Upper lobe of left lung (tissue), 6 donors: ENCODE measurements at regions not wholly inside any gene's neighbourhood (a gene's known extent, or its start where the extent isn't known, plus 50 kb on each side); places are given as distances from the start of the nearest gene placed in this dataset.

Experiments
- ATAC-seq, 2 donors: fragments of 200-7000 bp; cut with Tn5 transposase; one replicate each; pipeline ENCODE4 v1.9.1; 2022; ENCODE audit warnings: mild to moderate bottlenecking in 2 of 2, moderate library complexity in 2 of 2; ENCODE audit not compliant: low FRiP score in 2 of 2
- DNase-seq, 2 donors: peaks; one replicate each; pipeline ENCODE4 v3.0.0-alpha.2; 2019 to 2020
- H3K27ac ChIP-seq, 4 donors: fragments of 200-600 bp; sonication (generic); one replicate each; pipeline ENCODE4 v1.5.1; 2016 to 2019
- H3K27me3 ChIP-seq, 4 donors: fragments of 200-600 bp; sonication (generic); one replicate each; pipeline ENCODE4 v1.5.1; 2017 to 2019
- H3K36me3 ChIP-seq, 4 donors: fragments of 200-600 bp; sonication (generic); one replicate each; pipeline ENCODE4 v1.5.1; 2016 to 2019
- H3K4me1 ChIP-seq, 4 donors: fragments of 200-600 bp; sonication (generic); one replicate each; pipeline ENCODE4 v1.5.1; 2018 to 2019
- H3K4me3 ChIP-seq, 4 donors: fragments of 200-600 bp; sonication (generic); one replicate each; pipeline ENCODE4 v1.5.1; 2017 to 2019; ENCODE audit warnings: mild to moderate bottlenecking in 2 of 4, moderate library complexity in 1 of 4
- H3K9me3 ChIP-seq, 4 donors: fragments of 200-600 bp; sonication (generic); one replicate each; pipeline ENCODE4 v1.5.1; 2018 to 2019
- EP300 ChIP-seq, 4 donors: sonication (generic); formaldehyde crosslinking; IDR thresholded peaks; one replicate each; pipeline ENCODE4 v1.5.1; 2017; ENCODE audit warnings: antibody characterized with exemption in 4 of 4, control low read depth in 2 of 4
- POLR2A ChIP-seq, 4 donors: fragments of 450-650 bp; IDR thresholded peaks; one replicate each; pipeline ENCODE4 v1.5.1; 2016 to 2017; ENCODE audit warnings: antibody characterized with exemption in 4 of 4, mild to moderate bottlenecking in 2 of 4
- POLR2AphosphoS5 ChIP-seq, 2 donors: sonication (generic); formaldehyde crosslinking; IDR thresholded peaks; one replicate each; pipeline ENCODE4 v1.5.1; 2017; ENCODE audit warnings: antibody characterized with exemption in 2 of 2
- WGBS, 2 donors: methylation state at CpG; one replicate each; pipeline ENCODE4 v1.1.5; 2017 to 2018; 5-methylcytosine and 5-hydroxymethylcytosine counted together
- TF ChIP-seq, protein P1 (sequence below), 6 experiments: fragments of 450-650 bp in 4 of 6; fragments of 200-600 bp in 2 of 6; sonication (generic) in 2 of 6; IDR thresholded peaks; one replicate each; pipeline ENCODE4 v1.5.1; 2016 to 2019; ENCODE audit warnings: antibody characterized with exemption in 6 of 6
- donor health status: DM: no; HTN: no; CAD: no; lungs with moderate emphysema.
- donor health status: DM: no; HTN: yes; CAD: no; lungs with severe emphysema.

DNA sequence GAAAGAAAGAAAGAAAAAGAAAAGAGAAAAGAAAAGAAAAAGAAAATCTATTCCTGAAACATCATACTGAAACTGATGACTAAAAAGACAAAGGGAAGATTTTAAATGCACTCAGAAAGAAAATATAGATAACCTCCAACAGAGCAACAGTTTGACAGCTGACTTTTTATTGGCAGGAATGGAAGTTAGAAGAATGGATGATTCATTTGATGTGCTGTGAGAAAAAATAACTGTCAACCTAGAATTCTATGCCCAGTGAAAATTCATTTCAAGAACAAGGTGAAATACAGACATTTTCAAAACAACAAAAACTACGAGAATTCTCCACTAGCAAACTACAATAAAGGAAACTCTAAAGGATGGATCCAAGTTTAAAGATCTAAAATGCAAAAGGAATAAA is 50.5 kb upstream of the HSPA12A start:
- H3K4me3 ChIP-seq = no peak overlapping the region
- peaks cover 1 to 6% (median 4%) of the 10 kb centered on the region in 4 donors for H3K4me1 ChIP-seq
- no peaks in the 10 kb centered on the region for H3K36me3 ChIP-seq
- TF ChIP-seq, protein P1, sequence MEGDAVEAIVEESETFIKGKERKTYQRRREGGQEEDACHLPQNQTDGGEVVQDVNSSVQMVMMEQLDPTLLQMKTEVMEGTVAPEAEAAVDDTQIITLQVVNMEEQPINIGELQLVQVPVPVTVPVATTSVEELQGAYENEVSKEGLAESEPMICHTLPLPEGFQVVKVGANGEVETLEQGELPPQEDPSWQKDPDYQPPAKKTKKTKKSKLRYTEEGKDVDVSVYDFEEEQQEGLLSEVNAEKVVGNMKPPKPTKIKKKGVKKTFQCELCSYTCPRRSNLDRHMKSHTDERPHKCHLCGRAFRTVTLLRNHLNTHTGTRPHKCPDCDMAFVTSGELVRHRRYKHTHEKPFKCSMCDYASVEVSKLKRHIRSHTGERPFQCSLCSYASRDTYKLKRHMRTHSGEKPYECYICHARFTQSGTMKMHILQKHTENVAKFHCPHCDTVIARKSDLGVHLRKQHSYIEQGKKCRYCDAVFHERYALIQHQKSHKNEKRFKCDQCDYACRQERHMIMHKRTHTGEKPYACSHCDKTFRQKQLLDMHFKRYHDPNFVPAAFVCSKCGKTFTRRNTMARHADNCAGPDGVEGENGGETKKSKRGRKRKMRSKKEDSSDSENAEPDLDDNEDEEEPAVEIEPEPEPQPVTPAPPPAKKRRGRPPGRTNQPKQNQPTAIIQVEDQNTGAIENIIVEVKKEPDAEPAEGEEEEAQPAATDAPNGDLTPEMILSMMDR (IDR thresholded peaks at IDR 0.05) = no peak
- TF ChIP-seq POLR2AphosphoS5 (IDR thresholded peaks at IDR 0.05) (no peak), POLR2A (IDR thresholded peaks at IDR 0.05) (no peak), EP300 (IDR thresholded peaks at IDR 0.05) (no peak)
- DNase-seq = no peak
- WGBS, 2 donors = 83 to 93% methylated on average over 1 of the region's 1 CpG
- no peak for ATAC-seq
- H3K27ac ChIP-seq = no peak overlapping the region
- H3K9me3 ChIP-seq = no peaks in the 10 kb centered on the region
- no peaks in the 10 kb centered on the region for H3K27me3 ChIP-seq

DNA sequence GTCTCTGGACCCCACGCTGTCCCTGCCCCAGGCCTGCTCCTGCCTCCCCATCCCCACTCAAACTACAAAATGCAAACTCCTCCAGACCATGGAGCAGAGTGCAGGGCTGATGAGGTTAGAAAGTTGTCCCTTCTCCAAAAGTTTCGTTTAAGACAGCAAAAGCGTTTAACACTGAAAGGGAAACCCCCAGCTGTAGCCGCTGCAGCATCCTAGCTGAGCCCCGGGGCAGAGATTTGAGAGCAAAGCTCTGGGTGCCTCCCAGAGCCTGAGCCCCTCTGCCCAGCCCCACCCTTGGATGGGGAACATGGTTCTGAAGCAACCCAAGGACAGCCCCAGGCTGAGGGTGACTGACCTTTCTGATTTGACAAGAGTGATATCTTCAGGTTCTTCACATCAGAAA is 52.8 kb upstream of the ENO4 start:
- WGBS, 2 donors = 64% methylated on average over 5 of the region's 5 CpGs
- no peaks in the 10 kb centered on the region for H3K9me3 ChIP-seq
- H3K36me3 ChIP-seq = no peaks in the 10 kb centered on the region
- no peak overlapping the region for H3K27ac ChIP-seq
- no peaks in the 10 kb centered on the region for H3K4me1 ChIP-seq
- DNase-seq (no peak), ATAC-seq (no peak)
- no peak overlapping the region for H3K4me3 ChIP-seq
- H3K27me3 ChIP-seq = no peaks in the 10 kb centered on the region
- TF ChIP-seq POLR2A (IDR thresholded peaks at IDR 0.05) = no peak

DNA sequence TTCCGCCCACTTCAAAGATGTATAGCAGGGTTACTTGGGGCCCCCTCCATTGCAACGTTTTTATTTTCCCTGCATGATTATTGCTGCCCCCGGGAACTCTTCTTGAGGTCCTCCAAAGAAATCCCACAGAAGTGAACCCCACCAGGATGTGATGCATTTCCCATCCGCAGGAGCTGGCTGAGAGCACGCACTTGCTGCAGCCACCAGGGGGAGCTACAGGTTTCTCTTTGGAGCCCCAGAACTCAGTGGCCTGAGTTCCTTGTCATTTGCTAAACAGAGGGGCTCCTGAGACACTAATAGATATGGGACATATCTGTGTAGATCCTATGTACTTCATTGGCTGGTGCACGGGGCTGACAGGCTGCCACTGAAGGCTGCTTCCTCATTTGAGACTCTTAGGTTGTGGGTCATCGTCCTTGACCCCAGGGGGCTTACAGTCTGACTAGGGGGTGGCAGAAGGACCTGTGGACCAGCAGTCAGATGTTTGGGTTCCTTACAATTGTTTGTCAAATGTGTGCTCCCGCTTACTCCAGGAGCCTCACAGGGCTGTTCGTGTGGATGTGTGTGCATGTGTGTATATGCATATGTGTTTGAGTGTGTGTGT is 52.3 kb upstream of the ENO4 start:
- Histone ChIP-seq H3K36me3 (no peaks in the 10 kb centered on the region), H3K27ac (no peak overlapping the region), H3K4me3 (no peak overlapping the region), H3K27me3 (no peaks in the 10 kb centered on the region), H3K9me3 (no peaks in the 10 kb centered on the region), H3K4me1 (no peaks in the 10 kb centered on the region)
- DNase-seq (peak in 1 of 2 donors; percentile 61), ATAC-seq (peak in 1 of 2 donors; percentile 85)
- TF ChIP-seq, protein P1 (IDR thresholded peaks at IDR 0.05) = peak; percentile 54 to 80 (median 74)
- TF ChIP-seq POLR2A (IDR thresholded peaks at IDR 0.05) = no peak
- 24 to 27% methylated on average over 4 to 9 of the region's 9 CpGs for WGBS, 2 donors

DNA sequence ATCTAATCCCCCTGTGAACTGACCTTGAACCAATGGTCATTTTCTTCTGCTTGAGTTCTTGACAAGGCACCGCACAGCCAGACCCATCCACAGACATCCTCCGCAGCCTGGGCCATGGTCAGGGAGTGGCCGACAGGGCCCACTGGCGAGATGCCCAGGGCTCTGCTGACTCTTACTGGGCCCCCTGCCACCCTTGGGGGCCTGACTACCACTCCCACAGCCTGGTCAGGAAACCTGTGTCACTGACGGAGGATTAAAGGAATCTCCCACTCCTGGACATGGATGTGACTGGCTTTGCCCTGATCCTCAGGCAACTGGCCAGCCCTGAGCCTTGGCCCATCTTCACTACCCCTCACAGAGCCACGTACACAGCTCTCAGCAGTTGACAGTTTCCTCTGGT is 50.4 kb upstream of the ENO4 start:
- ATAC-seq (no peak), DNase-seq (peak in 1 of 2 donors; percentile 53)
- H3K9me3 ChIP-seq = no peaks in the 10 kb centered on the region
- TF ChIP-seq POLR2A (IDR thresholded peaks at IDR 0.05) (no peak), POLR2AphosphoS5 (IDR thresholded peaks at IDR 0.05) (no peak)
- TF ChIP-seq, protein P1 (IDR thresholded peaks at IDR 0.05) = no peak
- no peak overlapping the region for H3K27ac ChIP-seq
- no peaks in the 10 kb centered on the region for H3K36me3 ChIP-seq
- 70 to 89% methylated on average over 4 to 6 of the region's 6 CpGs for WGBS, 2 donors
- no peak overlapping the region for H3K4me3 ChIP-seq
- H3K4me1 ChIP-seq = no peaks in the 10 kb centered on the region
- no peaks in the 10 kb centered on the region for H3K27me3 ChIP-seq
